ENCODE measurements at regions not wholly inside any gene's neighbourhood (a gene's known extent, or its start where the extent isn't known, plus 50 kb on each side); places are given as distances from the start of the nearest gene placed in this dataset.

DNA sequence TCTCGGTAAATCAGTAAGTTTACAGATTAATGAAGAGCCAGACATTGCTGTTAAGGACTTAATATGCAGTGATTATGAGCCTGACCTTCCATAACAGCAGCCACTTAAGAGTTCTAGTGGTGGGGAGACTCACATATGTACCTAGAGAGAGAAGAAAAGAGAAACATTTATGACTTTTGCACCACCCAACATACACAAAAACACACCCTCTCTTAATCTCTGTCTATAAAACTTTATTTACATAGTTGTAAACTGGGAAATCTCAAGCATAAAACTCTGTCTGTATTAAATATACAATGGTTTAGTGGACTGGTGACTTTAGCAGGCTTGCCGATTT, 347.4 kb upstream of the ADGRL2 start:
- H3K36me3 ChIP-seq (ENCODE audit: insufficient read depth, low read length), result no peaks in the 10 kb centered on the region
- ChIA-PET CTCF (ENCODE audit: unreplicated experiment) (no interaction called here), POLR2A (interaction anchor here (0.6 kb wide), 1 partner anchor 690 kb away, joined by 5 read pairs; no protein-coding TSS in a partner anchor)
- TF ChIP-seq, protein P1, sequence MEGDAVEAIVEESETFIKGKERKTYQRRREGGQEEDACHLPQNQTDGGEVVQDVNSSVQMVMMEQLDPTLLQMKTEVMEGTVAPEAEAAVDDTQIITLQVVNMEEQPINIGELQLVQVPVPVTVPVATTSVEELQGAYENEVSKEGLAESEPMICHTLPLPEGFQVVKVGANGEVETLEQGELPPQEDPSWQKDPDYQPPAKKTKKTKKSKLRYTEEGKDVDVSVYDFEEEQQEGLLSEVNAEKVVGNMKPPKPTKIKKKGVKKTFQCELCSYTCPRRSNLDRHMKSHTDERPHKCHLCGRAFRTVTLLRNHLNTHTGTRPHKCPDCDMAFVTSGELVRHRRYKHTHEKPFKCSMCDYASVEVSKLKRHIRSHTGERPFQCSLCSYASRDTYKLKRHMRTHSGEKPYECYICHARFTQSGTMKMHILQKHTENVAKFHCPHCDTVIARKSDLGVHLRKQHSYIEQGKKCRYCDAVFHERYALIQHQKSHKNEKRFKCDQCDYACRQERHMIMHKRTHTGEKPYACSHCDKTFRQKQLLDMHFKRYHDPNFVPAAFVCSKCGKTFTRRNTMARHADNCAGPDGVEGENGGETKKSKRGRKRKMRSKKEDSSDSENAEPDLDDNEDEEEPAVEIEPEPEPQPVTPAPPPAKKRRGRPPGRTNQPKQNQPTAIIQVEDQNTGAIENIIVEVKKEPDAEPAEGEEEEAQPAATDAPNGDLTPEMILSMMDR (conservative IDR thresholded peaks at IDR 0.05; ENCODE audit: low read length), result no peak
- no peak for TF ChIP-seq EZH2phosphoT487 (IDR thresholded peaks at IDR 0.05; ENCODE audit: borderline replicate concordance, low read depth, low read length)
- no peaks in the 10 kb centered on the region for H4K20me1 ChIP-seq (ENCODE audit: insufficient read depth, low read length)
- no TSS peak for BruUV-seq (replicated peaks)
- no peaks in the 10 kb centered on the region for H3K9me2 ChIP-seq (ENCODE audit: insufficient read depth, low read length)
- H2AFZ ChIP-seq (ENCODE audit: low read length), result no peak overlapping the region
- no peaks in the 10 kb centered on the region for H3K79me2 ChIP-seq (ENCODE audit: insufficient read depth, low read depth, low read length)
- H3K27ac ChIP-seq (ENCODE audit: low read depth, low read length, poor library complexity, severe bottlenecking), result no peak overlapping the region
- DNase-seq (ENCODE audit: low spot score), result no peak
- intact Hi-C loops (cut with micrococcal nuclease; ENCODE audit: unreplicated experiment), result no loop called here
- no peaks in the 10 kb centered on the region for H3K4me1 ChIP-seq (ENCODE audit: insufficient read depth, low read length, poor library complexity, severe bottlenecking)
- H3K4me2 ChIP-seq (ENCODE audit: low read length), result no peak overlapping the region
- H3K9me3 ChIP-seq (ENCODE audit: low read length), result no peaks in the 10 kb centered on the region
- no peak overlapping the region for H3K4me3 ChIP-seq (ENCODE audit: low read depth, low read length, poor library complexity, severe bottlenecking)

DNA sequence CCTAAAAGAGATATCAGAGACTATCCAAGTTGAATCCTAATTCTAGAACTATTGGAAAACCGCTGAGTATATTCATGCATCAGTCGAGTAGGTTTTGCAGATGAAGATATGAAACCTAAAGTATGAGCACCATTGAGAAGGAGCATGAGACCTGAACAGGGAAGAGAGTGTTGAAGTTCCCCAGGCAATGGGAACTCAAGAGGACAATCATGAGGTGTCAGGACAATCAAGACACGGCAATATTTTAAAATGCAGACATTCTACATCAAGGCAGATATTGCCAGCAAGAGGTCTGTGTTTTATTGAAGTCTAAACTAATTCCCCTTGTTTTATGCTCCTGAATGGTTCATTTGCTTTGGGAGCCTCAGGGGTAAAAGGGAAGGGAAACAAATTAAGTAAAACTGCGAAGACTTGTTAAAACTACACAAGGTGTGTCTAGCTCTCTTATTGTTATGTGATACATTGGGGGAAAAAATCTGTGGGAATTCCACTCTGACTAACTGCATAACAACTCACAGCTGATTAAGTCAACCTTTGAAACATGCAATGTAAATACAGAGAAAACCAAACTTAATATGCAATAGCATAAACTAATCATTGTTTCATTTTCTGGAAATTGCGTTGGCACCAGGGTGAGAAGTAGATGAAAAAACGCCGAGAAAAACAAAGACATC, 347.9 kb upstream of the ADGRL2 start:
- ChIA-PET CTCF (ENCODE audit: unreplicated experiment) (no interaction called here), POLR2A (no interaction called here)
- Histone ChIP-seq H3K36me3 (ENCODE audit: insufficient read depth, low read length) (no peaks in the 10 kb centered on the region), H3K4me1 (ENCODE audit: insufficient read depth, low read length, poor library complexity, severe bottlenecking) (no peaks in the 10 kb centered on the region), H2AFZ (ENCODE audit: low read length) (no peak overlapping the region), H3K9me3 (ENCODE audit: low read length) (no peaks in the 10 kb centered on the region), H3K27ac (ENCODE audit: low read depth, low read length, poor library complexity, severe bottlenecking) (no peak overlapping the region), H3K4me3 (ENCODE audit: low read depth, low read length, poor library complexity, severe bottlenecking) (no peak overlapping the region), H3K4me2 (ENCODE audit: low read length) (no peak overlapping the region), H3K79me2 (ENCODE audit: insufficient read depth, low read depth, low read length) (no peaks in the 10 kb centered on the region), H4K20me1 (ENCODE audit: insufficient read depth, low read length) (no peaks in the 10 kb centered on the region), H3K9me2 (ENCODE audit: insufficient read depth, low read length) (no peaks in the 10 kb centered on the region)
- no peak for TF ChIP-seq EZH2phosphoT487 (IDR thresholded peaks at IDR 0.05; ENCODE audit: borderline replicate concordance, low read depth, low read length)
- TF ChIP-seq, protein P1 (conservative IDR thresholded peaks at IDR 0.05; ENCODE audit: low read length), result no peak
- DNase-seq (ENCODE audit: low spot score), result no peak
- BruUV-seq (replicated peaks), result no TSS peak
- intact Hi-C loops (cut with micrococcal nuclease; ENCODE audit: unreplicated experiment), result no loop called here

DNA sequence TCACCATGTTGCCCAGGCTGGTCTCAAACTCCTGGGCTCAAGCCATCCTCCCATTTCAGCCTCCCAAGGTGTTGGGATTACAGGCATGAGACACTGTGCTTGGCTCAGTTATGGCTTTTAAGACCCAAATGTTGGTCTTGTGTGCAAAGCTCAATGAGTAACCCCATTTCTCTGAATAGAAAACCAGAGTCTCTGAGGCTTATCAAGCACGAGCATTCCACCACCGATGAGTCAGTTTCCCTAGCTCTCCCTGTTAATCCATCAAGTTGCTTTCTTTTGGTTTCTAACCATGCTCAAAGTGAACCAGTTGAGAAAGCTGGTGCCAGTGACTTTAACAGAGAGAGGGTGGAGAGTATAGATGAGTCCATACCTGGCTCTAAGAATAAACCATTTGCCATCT, 350.9 kb upstream of the ADGRL2 start:
- BruUV-seq (replicated peaks), result no TSS peak
- H3K27ac ChIP-seq (ENCODE audit: low read depth, low read length, poor library complexity, severe bottlenecking), result no peak overlapping the region
- H3K9me3 ChIP-seq (ENCODE audit: low read length), result no peaks in the 10 kb centered on the region
- H3K79me2 ChIP-seq (ENCODE audit: insufficient read depth, low read depth, low read length), result no peaks in the 10 kb centered on the region
- H3K9me2 ChIP-seq (ENCODE audit: insufficient read depth, low read length), result no peaks in the 10 kb centered on the region
- no peak overlapping the region for H2AFZ ChIP-seq (ENCODE audit: low read length)
- no peaks in the 10 kb centered on the region for H3K4me1 ChIP-seq (ENCODE audit: insufficient read depth, low read length, poor library complexity, severe bottlenecking)
- H3K36me3 ChIP-seq (ENCODE audit: insufficient read depth, low read length), result no peaks in the 10 kb centered on the region
- TF ChIP-seq EZH2phosphoT487 (IDR thresholded peaks at IDR 0.05; ENCODE audit: borderline replicate concordance, low read depth, low read length), result no peak
- TF ChIP-seq, protein P1 (conservative IDR thresholded peaks at IDR 0.05; ENCODE audit: low read length), result no peak
- intact Hi-C loops (cut with micrococcal nuclease; ENCODE audit: unreplicated experiment), result no loop called here
- no peak for DNase-seq (ENCODE audit: low spot score)
- H4K20me1 ChIP-seq (ENCODE audit: insufficient read depth, low read length), result no peaks in the 10 kb centered on the region
- POLR2A ChIA-PET, result no interaction called here
- H3K4me2 ChIP-seq (ENCODE audit: low read length), result no peak overlapping the region
- CTCF ChIA-PET (ENCODE audit: unreplicated experiment), result no interaction called here
- no peak overlapping the region for H3K4me3 ChIP-seq (ENCODE audit: low read depth, low read length, poor library complexity, severe bottlenecking)
